ENCODE measurements at regions not wholly inside any gene's neighbourhood (a gene's known extent, or its start where the extent isn't known, plus 50 kb on each side); places are given as distances from the start of the nearest gene placed in this dataset.

DNA sequence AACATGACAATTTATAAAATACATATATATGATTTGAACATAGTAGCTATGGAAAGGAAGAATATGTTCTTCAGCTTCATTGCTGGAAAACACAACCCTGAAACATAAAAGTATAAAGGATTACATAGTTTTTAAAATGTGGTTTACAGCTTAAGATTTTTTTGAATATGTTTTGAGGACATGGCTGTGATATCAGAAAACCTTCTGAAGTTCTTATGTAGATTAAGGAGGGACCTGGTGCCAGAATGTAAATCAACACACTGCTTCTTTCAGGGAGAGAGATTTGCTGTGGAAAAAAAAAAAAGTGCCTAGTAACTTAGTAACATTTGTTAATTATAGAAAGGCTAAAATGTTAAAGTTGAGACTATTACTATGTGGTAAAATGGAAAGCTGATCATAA lies 1261.8 kb downstream of the ADGRL3 start:
- TF ChIP-seq CTCF (IDR thresholded peaks at IDR 0.05): no peak
- TF ChIP-seq POLR2AphosphoS5 (IDR thresholded peaks at IDR 0.05; ENCODE audit: insufficient read depth in 1 of 2, low read depth in 1 of 2): no peak
